GM18517 (cell line): ENCODE measurements at regions not wholly inside any gene's neighbourhood (a gene's known extent, or its start where the extent isn't known, plus 50 kb on each side); places are given as distances from the start of the nearest gene placed in this dataset.

Source experiments
- ATAC-seq: cut with Tn5 transposase; IDR thresholded peaks from one replicate; pipeline ENCODE4 v1.9.1; 2021; ENCODE audit warnings: mild to moderate bottlenecking, moderate library complexity; ENCODE audit not compliant: unreplicated experiment

DNA sequence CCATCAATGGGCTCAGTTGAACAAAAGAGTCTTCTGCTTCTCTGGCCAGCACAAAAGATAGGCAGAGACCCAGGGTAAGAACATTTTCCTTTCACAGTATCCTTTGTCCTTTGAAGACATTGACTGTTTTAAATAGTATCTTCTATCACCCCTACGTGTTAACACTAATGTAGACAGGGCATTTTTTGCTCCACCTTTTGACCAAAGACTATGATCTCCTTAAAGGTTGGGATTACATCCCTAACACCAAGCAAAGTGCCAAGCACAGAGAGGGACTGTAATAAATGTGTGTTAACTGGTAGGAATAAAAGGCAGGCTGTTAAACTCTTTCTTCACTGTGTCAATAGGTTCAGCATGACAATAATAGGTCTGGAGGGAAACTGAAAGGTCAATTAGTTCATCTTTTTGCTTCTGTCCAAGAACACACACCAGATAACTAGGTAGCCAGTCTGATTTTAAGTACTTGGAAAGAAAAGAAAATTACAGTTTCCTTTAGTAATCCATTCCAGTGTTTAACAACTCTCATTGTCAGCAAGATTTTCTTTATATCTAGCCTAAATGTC is 63.6 kb upstream of the NOX3 start:
- ATAC-seq: no peak

DNA sequence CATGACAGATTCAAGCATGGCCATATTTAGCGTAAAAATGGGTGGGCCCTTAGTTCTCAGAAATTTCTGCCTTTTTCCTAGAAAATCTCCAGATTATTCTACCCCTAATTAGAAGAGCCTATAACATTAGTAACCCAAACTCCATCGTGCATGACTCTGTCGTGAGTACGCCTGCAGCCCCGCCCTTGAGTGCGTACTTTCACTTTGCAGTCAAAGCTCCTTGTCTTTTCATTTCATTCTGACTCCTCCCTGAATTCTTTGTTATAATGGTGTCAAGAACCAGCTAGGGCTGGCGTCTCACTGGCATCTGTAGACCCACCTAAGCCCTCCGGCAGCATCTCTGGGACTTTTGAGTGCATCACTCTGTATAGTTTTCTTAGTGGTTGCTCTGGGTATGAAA is 61.7 kb upstream of the NOX3 start:
- ATAC-seq: no peak

DNA sequence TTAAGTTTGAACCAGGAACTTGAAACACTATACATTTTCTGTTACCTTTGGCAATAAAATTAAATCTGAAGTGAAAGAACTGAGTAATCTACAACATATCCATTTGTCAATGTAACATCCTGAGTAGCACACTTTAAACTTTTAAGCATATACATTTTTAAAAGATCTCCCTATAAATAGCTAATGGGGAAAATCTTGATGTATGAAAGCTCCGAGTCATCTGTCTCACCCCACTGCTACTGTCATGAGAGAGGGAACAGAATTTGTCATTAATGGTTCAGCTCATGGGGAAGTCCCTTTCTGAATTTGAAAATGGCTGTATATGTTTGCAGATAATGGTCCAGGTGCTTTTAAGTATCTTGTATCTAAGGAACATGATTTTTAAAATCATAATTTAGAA is 55.2 kb upstream of the NOX3 start:
- ATAC-seq: peak; percentile 84

DNA sequence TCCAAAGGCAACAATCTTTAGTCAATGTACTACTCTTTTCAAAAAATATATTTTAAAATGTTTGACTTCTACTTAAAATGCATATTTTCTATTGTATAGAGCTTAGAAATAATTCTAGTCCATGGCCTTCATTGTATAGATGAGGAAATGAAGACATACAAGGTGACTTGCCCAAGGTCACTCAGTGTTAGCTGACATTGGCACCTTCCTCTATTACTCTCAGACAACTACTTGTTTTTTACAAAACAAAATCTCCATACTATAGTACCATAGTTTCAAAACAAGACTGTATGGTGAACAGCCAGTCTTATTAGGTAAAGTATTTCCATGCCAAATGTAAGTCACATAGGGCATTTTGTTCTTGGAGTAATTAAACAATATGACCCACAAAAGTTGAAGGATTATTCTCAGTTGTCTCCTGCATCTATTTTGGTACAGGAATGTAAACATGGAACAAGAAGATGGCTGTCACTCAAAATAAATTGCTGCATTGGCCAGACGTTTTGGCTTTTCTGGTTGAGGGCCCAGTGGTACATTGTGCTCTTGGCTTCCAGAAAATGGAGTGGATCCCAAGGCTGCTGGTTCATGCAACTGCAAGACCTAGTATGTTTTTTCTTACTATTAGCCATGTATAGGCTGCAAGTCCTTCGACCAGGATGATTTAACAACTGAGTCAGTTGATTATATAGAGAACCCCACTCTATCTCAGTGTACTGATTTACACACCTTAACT is 54.3 kb upstream of the NOX3 start:
- ATAC-seq: no peak

DNA sequence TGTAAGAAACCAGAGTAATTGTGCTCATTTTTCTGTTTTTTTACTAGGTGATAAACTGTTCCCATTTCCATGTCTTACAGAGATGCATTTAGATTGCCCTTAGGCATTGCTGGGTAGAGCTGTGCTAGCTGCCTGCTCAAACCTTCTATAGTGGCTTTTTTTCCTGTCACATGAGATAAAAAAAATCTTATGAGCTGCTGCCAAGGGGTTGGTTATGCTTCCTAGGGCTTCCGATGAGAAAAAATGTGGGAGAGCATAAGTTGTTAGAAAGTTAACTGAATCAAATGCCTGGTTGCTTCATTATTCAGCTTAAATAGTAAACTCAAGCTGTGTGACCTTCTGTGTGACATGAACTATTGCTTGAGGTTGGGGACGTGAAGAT is 50.0 kb upstream of the NOX3 start:
- ATAC-seq: no peak
